ENCODE measurements at regions not wholly inside any gene's neighbourhood (a gene's known extent, or its start where the extent isn't known, plus 50 kb on each side); places are given as distances from the start of the nearest gene placed in this dataset.

- TF ChIP-seq, protein P1, sequence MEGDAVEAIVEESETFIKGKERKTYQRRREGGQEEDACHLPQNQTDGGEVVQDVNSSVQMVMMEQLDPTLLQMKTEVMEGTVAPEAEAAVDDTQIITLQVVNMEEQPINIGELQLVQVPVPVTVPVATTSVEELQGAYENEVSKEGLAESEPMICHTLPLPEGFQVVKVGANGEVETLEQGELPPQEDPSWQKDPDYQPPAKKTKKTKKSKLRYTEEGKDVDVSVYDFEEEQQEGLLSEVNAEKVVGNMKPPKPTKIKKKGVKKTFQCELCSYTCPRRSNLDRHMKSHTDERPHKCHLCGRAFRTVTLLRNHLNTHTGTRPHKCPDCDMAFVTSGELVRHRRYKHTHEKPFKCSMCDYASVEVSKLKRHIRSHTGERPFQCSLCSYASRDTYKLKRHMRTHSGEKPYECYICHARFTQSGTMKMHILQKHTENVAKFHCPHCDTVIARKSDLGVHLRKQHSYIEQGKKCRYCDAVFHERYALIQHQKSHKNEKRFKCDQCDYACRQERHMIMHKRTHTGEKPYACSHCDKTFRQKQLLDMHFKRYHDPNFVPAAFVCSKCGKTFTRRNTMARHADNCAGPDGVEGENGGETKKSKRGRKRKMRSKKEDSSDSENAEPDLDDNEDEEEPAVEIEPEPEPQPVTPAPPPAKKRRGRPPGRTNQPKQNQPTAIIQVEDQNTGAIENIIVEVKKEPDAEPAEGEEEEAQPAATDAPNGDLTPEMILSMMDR (IDR thresholded peaks at IDR 0.05) = no peak
- no peak for TF ChIP-seq POLR2A (IDR thresholded peaks at IDR 0.05)
These were observed 355.3 kb upstream of the IGFBP7 start for GRCh38 chr4:57465321-57466056.
